OCI-LY7 (cell line): ENCODE measurements at regions not wholly inside any gene's neighbourhood (a gene's known extent, or its start where the extent isn't known, plus 50 kb on each side); places are given as distances from the start of the nearest gene placed in this dataset.

Source experiments
- CTCF ChIP-seq: fragments of 200-600 bp; sonication (generic); conservative IDR thresholded peaks from 2 replicates; pipeline ENCODE4 v1.5.1; 2014; ENCODE audit warnings: mild to moderate bottlenecking, antibody characterized with exemption, low read length, moderate library complexity, mixed read lengths
- EZH2phosphoT487 ChIP-seq: fragments of 200-600 bp; sonication (generic); IDR thresholded peaks from 2 replicates; pipeline ENCODE4 v1.6.1; 2018; ENCODE audit warnings: low read depth, borderline replicate concordance, mild to moderate bottlenecking, mixed run types, antibody characterized with exemption, low read length, moderate library complexity, mixed read lengths

GRCh38 chr7:125459038-125459437, 529.4 kb upstream of the POT1 start:
- TF ChIP-seq CTCF (no peak), EZH2phosphoT487 (no peak)
